Fibroblast of skin of right quadriceps (primary cell): ENCODE measurements at regions not wholly inside any gene's neighbourhood (a gene's known extent, or its start where the extent isn't known, plus 50 kb on each side); places are given as distances from the start of the nearest gene placed in this dataset.
"Not testable (repeated sequence)": the region's sequence is repeated elsewhere in the genome, so short reads cannot be mapped to it uniquely, and the experiment has no call there.

Source experiments
- DNase-seq: peaks from one replicate; pipeline ENCODE4 v3.0.0-alpha.2; 2013

DNA sequence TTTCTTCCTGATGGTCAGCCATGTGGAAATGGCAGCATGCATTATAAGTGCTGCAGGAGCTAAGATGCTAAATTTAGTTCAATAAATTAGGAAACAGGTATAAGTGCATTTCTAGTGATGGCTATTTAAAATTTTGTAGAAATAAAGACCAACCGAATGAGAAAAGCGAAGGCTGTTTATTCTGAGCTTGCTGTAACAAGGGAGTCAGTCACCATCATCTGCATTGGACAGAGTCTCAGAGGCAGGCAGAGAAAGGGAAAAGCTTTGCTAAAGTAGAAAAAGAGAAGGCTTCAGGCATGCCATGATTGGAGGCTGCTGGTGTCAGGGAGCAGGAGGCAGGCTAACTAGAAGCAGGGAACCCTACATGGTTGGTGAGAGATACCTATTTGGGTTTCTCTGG, 451.0 kb downstream of the EDEM1 start:
- DNase-seq = no peak

- DNase-seq = no peak
Measured at GRCh38 chr3:5644773-5645670, 457.5 kb downstream of the EDEM1 start.

DNA sequence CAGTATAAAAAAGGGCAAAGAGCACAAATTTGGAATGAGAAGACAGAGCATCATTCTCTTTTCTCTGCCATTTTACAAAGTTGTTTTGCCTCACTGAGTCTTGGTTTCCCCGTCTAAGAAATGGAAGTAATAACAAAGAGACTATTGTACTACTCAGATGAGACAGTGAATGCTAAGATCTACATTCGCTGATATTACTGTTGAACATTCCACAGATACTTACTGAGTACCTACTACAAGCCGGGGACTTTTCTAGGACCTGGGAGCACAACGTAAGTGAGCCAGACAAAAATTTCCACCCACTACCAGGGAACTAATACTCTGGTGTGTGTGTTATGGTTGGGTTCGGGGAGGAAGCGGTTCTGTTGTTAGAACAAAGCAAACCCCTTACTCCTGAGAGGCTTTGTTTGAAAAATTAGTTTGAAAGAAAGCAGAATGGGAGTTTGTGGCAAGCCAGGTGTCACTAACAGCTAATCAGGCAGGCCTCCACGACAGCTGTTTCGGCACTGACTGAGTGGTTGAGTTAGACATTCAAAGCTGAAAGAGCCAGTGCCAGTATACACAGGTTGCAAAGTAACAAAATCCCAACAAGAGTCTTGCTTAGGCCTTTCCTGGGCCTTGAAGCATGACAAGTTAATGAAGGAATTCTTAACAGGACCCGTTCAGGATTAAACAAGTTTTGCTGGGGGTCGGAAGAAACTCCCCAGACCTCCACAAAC, 458.3 kb downstream of the EDEM1 start:
- no peak for DNase-seq

GRCh38 chr3:5650303-5650702, 462.8 kb downstream of the EDEM1 start:
- DNase-seq = no peak

- DNase-seq = no peak
Measured at GRCh38 chr3:5651351-5651750, 463.8 kb downstream of the EDEM1 start.

- no peak for DNase-seq
Measured at GRCh38 chr3:5653426-5654143, 466.1 kb downstream of the EDEM1 start.

- DNase-seq = no peak
Measured at GRCh38 chr3:5657106-5657505, 469.6 kb downstream of the EDEM1 start.

DNA sequence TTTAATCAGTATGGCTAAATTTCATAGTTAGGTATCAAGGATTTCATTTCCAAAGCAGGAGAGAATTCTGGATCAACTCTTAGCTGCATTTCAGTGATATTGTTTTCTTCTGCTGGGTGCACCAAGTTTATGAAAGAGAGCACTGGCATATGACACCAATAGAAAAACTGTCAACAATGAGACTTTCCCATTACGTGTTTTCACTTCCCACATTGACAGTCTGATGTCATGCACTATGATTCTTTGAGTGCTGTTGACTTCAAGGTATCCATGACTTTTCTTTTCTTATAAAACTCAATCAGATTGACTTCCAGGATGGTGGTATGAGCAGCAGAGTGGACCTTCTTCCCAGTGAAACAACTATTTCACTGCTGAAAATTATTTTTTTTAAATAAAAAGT, 476.1 kb downstream of the EDEM1 start:
- DNase-seq = no peak

DNA sequence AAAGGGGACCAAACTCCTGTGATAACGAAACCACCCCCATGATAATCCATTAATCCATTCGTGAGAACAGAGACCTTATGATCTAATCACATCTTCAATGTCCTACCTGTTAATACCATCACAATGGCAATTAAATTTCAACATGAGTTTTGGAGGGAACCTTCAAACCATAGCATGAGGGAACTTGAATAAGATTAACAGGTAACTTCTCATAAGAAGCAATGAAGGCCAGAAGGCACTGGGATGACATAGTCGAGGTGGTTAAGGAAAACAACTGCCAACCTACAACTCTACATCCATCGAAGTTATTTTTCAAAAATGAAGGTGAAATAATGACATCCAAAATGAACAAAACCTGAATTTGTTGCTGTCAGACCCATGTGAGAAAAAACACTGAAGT, 478.9 kb downstream of the EDEM1 start:
- DNase-seq = no peak

GRCh38 chr3:5673521-5673920, 486.0 kb downstream of the EDEM1 start:
- no peak for DNase-seq

- no peak for DNase-seq
Measured at GRCh38 chr3:5675319-5675718, 487.8 kb downstream of the EDEM1 start.

- no peak for DNase-seq
Measured at GRCh38 chr3:5677555-5677954, 490.0 kb downstream of the EDEM1 start.

DNA sequence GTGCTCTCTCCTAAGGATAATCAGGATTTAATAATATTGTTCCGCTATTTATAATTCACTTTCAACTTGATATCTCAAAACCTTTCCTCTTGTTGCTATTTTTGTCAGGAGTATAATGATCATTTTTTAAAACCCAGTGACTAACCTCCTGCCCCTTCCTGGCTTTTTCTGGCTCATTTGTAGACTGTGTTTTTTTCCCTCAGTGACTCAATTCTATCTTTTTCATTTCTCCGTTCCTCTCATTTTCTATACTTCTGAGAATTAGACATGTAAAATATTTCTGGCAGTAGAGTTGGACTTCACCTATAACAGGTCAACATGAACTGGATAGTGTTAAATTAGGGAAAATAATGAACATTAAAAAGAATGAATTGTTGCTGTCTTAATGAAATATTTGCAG, 490.7 kb downstream of the EDEM1 start:
- no peak for DNase-seq

GRCh38 chr3:5678844-5679243, 491.3 kb downstream of the EDEM1 start:
- no peak for DNase-seq

DNA sequence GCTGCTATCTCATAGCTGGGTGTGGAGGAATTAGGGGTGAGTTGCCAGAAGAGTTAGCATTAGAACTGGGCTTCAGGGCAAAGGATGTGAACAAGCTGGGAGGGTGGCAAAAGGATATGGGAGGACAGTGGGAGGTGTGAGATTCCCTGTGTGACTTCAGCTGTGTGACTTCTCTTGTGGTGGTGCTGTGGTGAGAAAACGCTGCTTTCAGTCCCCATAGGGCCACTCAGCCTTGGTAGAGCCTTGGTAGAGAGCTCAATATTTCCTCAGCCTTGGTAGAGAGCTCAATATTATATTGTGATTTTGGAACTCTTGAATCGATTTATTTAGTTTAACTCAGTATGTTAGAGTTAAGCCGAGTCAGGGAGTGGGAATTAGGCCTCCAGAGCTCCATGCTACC, 499.7 kb downstream of the EDEM1 start:
- no peak for DNase-seq

- DNase-seq = no peak
Measured at GRCh38 chr3:5690490-5690889, 503.0 kb downstream of the EDEM1 start.

GRCh38 chr3:5690904-5691532, 503.5 kb downstream of the EDEM1 start:
- DNase-seq = no peak

- no peak for DNase-seq
Measured at GRCh38 chr3:5692446-5692845, 504.9 kb downstream of the EDEM1 start.

GRCh38 chr3:5694266-5694665, 506.8 kb downstream of the EDEM1 start:
- DNase-seq = no peak

DNA sequence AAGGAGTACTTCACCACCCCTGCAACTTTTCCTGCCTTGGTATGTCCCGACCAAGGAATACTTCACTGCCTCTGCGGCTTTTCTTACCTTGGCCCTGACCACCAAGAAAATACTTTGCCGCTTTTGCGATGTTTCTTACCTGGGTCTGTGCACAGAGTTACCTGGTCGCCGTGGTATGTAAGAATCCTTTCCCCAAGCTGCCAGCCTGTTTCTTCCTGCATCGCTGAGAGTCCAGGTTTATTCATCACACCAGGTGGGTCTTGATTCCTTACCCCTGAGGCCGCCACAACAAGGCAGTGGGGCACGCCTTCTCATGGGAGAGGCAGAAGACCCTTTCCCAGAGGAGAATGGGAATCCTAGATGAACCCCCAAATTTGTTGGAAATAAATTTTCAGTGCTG, 511.3 kb downstream of the EDEM1 start:
- no peak for DNase-seq

DNA sequence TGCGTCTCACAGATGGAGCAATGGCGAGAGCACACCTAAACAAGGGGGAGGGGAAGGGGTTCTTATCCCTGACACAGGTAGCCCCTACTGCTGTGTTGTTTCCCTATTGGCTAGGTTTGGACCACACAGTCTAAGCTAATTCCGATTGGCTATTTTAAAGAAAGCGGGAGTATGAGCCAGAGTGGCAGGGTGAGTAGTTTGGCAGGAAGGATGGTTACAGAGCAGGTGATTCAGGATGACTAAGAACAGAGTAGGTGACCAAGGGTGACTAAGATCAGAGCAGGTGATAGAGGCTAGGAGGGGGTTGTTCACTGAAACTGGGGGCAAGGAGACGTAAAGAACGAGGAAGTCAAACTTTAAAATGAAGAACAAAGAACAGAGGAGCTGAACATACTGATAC, 511.8 kb downstream of the EDEM1 start:
- no peak for DNase-seq

DNA sequence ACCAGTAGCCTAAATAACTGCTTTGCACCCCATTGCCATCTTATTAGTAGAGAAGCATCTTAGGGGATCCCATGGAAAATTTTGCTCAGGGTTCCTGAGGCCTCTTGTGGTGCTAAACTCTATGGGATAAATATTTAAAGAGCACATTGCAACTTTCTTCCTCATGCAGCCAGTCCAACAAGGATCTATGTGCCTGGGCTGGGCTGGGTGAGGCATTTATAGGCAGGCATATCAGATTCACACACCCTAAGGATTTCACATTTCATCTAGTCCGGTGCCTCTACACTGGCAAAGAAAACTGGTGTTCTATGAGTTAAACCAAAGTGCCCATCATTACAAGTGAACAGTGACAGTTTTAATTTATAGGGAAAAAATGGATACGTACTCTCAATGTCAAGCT, 512.3 kb downstream of the EDEM1 start:
- no peak for DNase-seq

GRCh38 chr3:5701005-5701404, 513.5 kb downstream of the EDEM1 start:
- DNase-seq = not testable (repeated sequence)
